ENCODE measurements at regions not wholly inside any gene's neighbourhood (a gene's known extent, or its start where the extent isn't known, plus 50 kb on each side); places are given as distances from the start of the nearest gene placed in this dataset.

- no peaks in the 10 kb centered on the region for H3K4me1 Mint-ChIP-seq
- no peaks in the 10 kb centered on the region for H3K36me3 ChIP-seq
- H3K27ac Mint-ChIP-seq = no peak overlapping the region
Observed at GRCh38 chr12:88381466-88381865, 198.8 kb downstream of the KITLG start.

GRCh38 chr12:88383405-88383804 is 196.9 kb downstream of the KITLG start:
- no peaks in the 10 kb centered on the region for H3K36me3 Mint-ChIP-seq
- H3K4me3 Mint-ChIP-seq = no peak overlapping the region
- H3K4me2 ChIP-seq = no peak overlapping the region
- H3K4me1 ChIP-seq = no peaks in the 10 kb centered on the region
- no peak overlapping the region for H3K9ac ChIP-seq
- H3K27ac ChIP-seq = no peak overlapping the region
- peaks cover 9% of the 10 kb centered on the region for H3K9me3 ChIP-seq (ENCODE audit: low read depth)
- no peaks in the 10 kb centered on the region for H3K27me3 Mint-ChIP-seq (ENCODE audit: insufficient read depth, low read depth)
- no peak overlapping the region for H3K4me3 ChIP-seq
- peaks cover 5% of the 10 kb centered on the region for H3K9me3 Mint-ChIP-seq
- no peak for DNase-seq (ENCODE audit: low spot score)
- H3K36me3 ChIP-seq = no peaks in the 10 kb centered on the region
- H4K20me1 ChIP-seq (ENCODE audit: low read depth) = no peaks in the 10 kb centered on the region
- H2AFZ ChIP-seq (replicated peaks) = no peak overlapping the region
- no peaks in the 10 kb centered on the region for H3K27me3 ChIP-seq
- H3F3A ChIP-seq (ENCODE audit: low read depth) = no peaks in the 10 kb centered on the region
- H3K79me2 ChIP-seq (ENCODE audit: low read depth) = no peaks in the 10 kb centered on the region
- H3K27ac Mint-ChIP-seq = no peak overlapping the region
- no peaks in the 10 kb centered on the region for H3K4me1 Mint-ChIP-seq
- TF ChIP-seq EZH2phosphoT487 (IDR thresholded peaks at IDR 0.05) (no peak), CTCF (IDR thresholded peaks at IDR 0.05) (no peak), EZH2 (IDR thresholded peaks at IDR 0.05) (no peak)

More at GRCh38 chr12:88381466-88381865, 198.8 kb downstream of the KITLG start:
- no peak overlapping the region for H3K9ac ChIP-seq
- H3K27me3 ChIP-seq = no peaks in the 10 kb centered on the region
- H3K79me2 ChIP-seq (ENCODE audit: low read depth) = no peaks in the 10 kb centered on the region
- no peak overlapping the region for H3K4me3 ChIP-seq
- TF ChIP-seq CTCF (IDR thresholded peaks at IDR 0.05) (no peak), EZH2 (IDR thresholded peaks at IDR 0.05) (no peak), EZH2phosphoT487 (IDR thresholded peaks at IDR 0.05) (no peak)
- H3F3A ChIP-seq (ENCODE audit: low read depth) = no peaks in the 10 kb centered on the region
- Mint-ChIP-seq H3K9me3 (peaks cover 5% of the 10 kb centered on the region), H3K36me3 (no peaks in the 10 kb centered on the region), H3K4me3 (no peak overlapping the region), H3K27me3 (ENCODE audit: insufficient read depth, low read depth) (no peaks in the 10 kb centered on the region)
- H3K9me3 ChIP-seq (ENCODE audit: low read depth) = peaks cover 9% of the 10 kb centered on the region
- no peaks in the 10 kb centered on the region for H3K4me1 ChIP-seq
- no peak overlapping the region for H3K4me2 ChIP-seq
- H4K20me1 ChIP-seq (ENCODE audit: low read depth) = no peaks in the 10 kb centered on the region
- H3K27ac ChIP-seq = no peak overlapping the region
- DNase-seq (ENCODE audit: low spot score) = no peak
- no peak overlapping the region for H2AFZ ChIP-seq (replicated peaks)

- Histone ChIP-seq H3K9ac (no peak overlapping the region), H3K36me3 (no peaks in the 10 kb centered on the region), H3K4me1 (no peaks in the 10 kb centered on the region), H3K27me3 (no peaks in the 10 kb centered on the region), H2AFZ (replicated peaks) (peak overlapping the region; percentile 50), H4K20me1 (ENCODE audit: low read depth) (no peaks in the 10 kb centered on the region), H3K4me2 (no peak overlapping the region), H3K9me3 (ENCODE audit: low read depth) (peaks cover 9% of the 10 kb centered on the region), H3F3A (ENCODE audit: low read depth) (no peaks in the 10 kb centered on the region), H3K4me3 (no peak overlapping the region), H3K27ac (no peak overlapping the region), H3K79me2 (ENCODE audit: low read depth) (no peaks in the 10 kb centered on the region)
- DNase-seq (ENCODE audit: low spot score) = no peak
- Mint-ChIP-seq H3K9me3 (peaks cover 15% of the 10 kb centered on the region), H3K4me1 (peaks cover 10% of the 10 kb centered on the region), H3K27ac (no peak overlapping the region), H3K36me3 (no peaks in the 10 kb centered on the region), H3K27me3 (ENCODE audit: insufficient read depth, low read depth) (peaks cover 3% of the 10 kb centered on the region), H3K4me3 (no peak overlapping the region)
- TF ChIP-seq EZH2phosphoT487 (IDR thresholded peaks at IDR 0.05) (no peak), CTCF (IDR thresholded peaks at IDR 0.05) (no peak), EZH2 (IDR thresholded peaks at IDR 0.05) (no peak)
Observed at GRCh38 chr12:88388566-88389540, 191.4 kb downstream of the KITLG start.
